DMS 273 treated with DMSO at 0.1 percent for 48 hours (cell line): ENCODE measurements at regions not wholly inside any gene's neighbourhood (a gene's known extent, or its start where the extent isn't known, plus 50 kb on each side); places are given as distances from the start of the nearest gene placed in this dataset.
"Not testable (repeated sequence)": the region's sequence is repeated elsewhere in the genome, so short reads cannot be mapped to it uniquely, and the experiment has no call there.

ENCODE experiments used
- DNase-seq: peaks from one replicate; lab custom pipeline; 2025; lab: John Stamatoyannopoulos, UW

GRCh38 chr3:38966811-38967692 lies 84.7 kb downstream of the SCN11A start:
- DNase-seq: no peak

DNA sequence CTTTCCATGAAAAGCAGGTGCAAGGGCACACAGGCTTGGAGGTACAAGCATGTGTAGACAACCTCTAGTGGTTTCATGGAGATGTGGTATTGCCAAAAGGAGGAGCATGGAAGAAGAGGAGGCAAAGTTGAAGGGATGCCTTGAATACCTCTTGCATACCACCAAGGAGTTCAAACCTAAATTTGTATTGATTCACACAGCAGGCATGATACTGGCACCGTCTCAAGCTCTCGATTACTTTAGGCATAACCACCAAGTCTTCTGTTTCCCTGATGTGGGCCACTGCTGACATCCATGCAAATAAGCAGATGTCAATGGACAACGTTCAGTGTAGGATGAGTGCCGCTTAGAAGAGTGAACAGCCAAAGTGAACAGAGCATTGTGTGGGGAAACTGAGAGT lies 87.1 kb downstream of the SCN11A start:
- DNase-seq: no peak

DNA sequence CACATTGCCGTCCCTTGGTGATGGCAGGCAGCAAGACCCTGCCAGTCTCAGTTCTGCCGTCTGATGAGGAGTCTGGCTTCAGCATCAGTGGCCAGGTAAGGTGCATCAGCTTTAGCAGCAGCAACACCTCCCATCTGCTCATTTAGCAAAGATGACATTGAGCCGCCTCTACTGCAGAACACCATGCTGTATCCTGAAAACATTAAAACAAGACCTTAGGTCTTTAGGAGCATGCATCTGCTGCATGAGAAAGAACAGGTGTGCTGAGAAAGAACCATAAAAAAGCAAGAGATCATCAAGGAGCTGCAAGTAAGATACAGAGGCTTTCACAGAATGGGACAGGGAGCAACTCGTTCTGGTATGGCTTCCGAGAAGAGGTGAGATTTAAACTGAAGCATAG lies 87.5 kb downstream of the SCN11A start:
- no peak for DNase-seq

DNA sequence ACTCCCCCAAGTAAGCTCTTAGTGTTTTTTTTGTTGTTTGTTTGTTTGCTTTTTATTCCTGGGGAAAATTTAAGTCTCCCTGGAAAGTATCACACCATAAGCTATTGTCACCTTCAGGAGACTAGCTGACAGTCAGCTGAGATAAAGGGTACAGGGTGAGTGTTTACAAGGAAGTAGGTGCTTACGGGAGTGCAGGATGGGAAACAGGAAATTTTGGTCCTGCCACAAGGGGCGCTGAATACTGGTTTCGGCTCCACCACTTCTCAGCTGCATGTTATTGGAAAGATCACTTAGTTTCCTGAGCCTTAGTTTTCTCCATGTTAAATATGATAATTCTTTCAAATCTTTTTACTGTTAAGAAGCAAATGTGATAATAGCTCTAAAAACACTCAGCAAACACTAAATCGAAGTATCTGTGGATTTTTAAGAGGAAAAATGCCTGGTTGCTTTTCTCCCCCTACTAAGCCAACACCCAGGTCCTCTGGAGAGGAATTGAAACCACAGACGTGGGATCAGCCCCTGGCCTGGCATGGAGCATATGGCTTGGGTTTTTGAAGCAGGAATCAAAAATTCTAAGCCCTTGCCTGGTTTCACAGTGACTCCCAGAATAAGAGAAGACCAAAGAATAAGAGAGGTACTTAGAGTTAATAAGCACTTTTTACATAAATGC lies 90.7 kb downstream of the SCN11A start:
- DNase-seq: no peak

DNA sequence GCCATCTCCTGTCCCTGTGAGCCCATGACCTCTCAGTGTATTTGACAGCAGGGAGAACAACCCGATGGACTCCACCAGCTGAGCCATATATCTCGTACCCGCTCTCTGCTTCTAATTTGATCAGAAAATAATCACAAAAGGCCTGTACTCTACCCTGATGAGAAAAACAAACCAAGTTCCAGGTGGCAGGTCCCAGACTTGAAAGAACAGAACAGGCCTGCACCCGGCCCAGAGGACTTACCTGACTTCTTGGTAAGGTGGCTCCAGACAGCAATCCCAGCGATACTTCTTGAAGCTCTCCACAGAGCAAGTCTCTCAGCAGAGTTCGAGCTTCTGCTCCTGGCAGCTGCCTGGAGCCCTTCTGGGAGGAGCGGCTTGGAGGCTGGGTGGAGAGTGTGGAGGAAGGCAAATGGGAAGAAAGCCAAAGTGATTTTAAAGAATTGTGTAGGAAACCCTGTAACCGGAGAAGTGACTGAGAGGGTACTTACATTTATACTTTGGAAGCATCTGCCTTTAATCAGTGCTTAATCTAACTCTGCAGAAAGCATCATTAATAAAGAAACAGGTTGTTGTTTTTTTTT lies 91.6 kb downstream of the SCN11A start:
- no peak for DNase-seq

DNA sequence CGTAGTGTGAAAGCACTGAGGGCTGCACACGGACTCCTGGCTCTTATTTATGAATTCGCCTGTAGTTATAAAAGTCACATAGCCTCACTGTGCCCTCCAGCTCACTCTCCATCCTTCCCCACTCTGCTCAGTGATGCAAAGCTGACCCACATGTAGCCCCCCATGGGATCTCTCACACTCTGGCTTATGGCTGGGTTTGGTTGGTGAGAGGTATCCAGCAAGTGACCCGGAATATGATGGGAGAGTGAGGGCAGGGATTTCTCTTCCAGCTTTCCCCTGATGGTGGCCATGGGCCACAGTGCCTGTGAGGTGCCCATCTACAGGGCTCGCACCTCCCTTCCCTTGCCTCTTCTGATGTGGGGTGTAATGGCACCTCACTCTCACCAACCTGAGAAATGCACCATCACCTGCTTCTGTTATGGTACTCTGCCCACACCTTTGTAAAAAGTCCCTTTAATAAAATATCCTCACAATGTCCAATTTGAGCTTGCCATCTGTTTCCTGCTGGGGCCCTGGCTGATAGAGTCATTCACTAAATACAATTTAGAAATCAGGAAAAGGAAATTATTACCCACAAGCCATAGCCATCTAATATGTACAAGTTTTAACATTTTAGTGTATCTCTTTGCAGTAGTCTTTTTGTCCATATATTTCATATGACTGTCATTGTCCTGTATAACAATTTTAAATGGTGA lies 93.6 kb downstream of the SCN11A start:
- DNase-seq: no peak

DNA sequence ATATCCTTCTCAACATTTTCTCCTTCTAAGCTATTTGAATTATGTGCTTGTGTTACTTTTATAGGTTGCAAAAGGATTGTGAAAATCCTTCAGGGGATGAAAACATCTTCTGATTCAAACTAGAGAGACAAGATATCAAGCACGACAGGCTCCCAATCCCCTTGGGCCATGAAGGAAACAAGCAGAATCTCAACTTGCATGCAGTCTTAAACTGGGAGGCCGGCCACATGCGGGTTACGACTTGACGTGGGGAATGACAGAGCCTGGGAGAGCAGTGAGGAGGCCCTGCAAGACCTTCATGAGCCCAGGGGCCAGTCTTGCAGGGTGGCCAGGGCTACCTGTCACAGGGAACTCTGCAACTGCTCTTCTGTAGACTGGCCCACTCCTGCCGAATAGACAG lies 94.4 kb downstream of the SCN11A start:
- DNase-seq: no peak

GRCh38 chr3:38952721-38953120 lies 99.0 kb downstream of the SCN11A start:
- no peak for DNase-seq

DNA sequence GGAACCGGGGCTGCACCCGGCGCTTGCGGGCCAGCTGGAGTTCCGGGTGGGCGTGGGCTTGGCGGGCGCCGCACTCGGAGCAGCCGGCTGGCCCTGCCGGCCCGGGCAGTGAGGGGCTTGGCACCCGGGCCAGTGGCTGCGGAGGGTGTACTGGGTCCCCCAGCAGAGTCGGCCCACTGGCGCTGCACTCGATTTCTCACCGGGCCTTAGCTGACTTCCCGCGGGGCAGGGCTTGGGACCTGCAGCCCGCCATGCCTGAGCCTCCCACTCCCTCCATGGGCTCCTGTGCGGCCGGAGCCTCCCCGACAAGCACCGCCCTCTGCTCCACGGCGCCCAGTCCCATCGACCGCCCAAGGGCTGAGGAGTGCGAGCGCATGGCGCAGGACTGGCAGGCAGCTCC lies 100.6 kb downstream of the SCN11A start:
- not testable (repeated sequence) for DNase-seq

GRCh38 chr3:38950581-38950980 lies 101.2 kb downstream of the SCN11A start:
- no peak for DNase-seq

GRCh38 chr3:38949994-38950393 lies 101.8 kb downstream of the SCN11A start:
- no peak for DNase-seq

DNA sequence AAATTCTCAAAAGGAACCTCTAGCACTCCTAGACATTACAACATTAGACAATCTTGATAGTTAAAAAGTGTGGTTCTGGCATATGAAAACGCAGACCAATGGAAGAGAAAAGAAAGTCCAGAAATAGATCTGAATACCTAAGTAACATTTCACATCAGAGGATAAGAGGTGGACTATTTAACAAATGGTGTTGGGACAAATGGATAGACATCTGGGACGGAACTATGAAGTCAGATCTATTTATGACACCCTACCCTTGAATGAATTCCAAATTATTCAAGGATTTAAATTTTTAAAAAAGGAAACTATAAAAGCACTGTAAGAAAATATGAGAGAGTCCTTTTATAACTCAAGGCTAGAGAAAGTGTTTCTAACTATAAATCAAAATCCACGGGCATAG lies 111.3 kb downstream of the SCN11A start:
- no peak for DNase-seq

GRCh38 chr3:38925351-38925750 lies 109.3 kb upstream of the SCN10A start:
- DNase-seq: no peak

DNA sequence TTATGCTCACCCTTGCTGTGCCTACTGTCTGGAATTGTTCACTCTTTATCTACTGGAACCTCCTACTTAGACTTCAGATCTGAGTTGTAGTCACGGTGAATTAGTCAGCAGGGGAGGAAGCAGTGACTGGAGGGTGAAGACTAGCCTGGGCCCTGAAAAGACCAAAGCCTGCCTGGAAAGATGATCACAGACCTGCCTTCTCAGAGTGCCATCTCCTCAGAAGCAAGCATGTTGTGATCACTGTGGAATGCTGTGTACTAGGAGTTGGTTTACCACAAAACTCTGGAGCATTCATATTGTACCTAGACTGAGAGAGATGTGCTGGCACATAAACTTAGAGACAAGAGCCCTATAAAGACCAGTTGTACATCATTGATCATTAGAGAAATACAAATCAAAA lies 100.7 kb upstream of the SCN10A start:
- DNase-seq: no peak

DNA sequence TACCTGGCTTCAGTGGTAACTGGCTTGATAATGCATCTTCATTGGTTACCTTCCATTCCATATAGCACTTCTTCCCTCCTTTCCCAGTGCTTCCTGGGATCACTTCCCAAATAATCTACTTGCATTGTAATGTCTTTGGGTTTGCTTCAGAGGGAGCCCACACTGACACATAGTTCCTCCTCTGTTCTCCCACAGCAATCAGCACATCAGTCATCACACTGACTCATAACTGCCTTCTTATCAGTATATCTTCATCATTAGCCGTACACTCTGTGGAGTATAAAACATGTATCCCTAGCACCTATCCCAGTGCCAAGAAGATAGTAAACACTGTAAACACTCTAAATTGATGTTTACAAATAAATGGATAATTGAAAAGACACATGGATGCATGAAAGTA lies 91.4 kb upstream of the SCN10A start:
- no peak for DNase-seq

DNA sequence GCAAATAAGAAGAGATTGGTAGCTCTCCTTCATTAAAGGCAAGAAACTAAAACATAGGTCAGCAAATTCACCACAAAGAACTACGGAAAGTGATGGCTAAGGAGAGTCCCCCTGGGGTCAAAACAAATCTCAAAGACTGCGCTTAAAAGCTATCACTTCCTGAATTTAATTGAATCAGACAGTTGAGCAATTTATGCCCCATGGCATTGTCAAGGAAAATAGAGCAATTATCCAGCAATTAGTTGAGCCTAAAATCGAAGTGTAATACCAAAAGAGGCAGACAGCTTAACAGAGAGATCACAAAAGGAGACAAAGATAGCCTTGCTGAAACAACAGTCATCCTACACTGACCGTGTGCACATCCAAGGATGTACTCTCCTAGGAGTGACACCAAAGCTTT lies 74.4 kb upstream of the SCN10A start:
- DNase-seq: no peak

- DNase-seq: no peak
Measured at GRCh38 chr3:38878646-38879045, 62.6 kb upstream of the SCN10A start.
